ENCODE measurements at regions not wholly inside any gene's neighbourhood (a gene's known extent, or its start where the extent isn't known, plus 50 kb on each side); places are given as distances from the start of the nearest gene placed in this dataset.

DNA sequence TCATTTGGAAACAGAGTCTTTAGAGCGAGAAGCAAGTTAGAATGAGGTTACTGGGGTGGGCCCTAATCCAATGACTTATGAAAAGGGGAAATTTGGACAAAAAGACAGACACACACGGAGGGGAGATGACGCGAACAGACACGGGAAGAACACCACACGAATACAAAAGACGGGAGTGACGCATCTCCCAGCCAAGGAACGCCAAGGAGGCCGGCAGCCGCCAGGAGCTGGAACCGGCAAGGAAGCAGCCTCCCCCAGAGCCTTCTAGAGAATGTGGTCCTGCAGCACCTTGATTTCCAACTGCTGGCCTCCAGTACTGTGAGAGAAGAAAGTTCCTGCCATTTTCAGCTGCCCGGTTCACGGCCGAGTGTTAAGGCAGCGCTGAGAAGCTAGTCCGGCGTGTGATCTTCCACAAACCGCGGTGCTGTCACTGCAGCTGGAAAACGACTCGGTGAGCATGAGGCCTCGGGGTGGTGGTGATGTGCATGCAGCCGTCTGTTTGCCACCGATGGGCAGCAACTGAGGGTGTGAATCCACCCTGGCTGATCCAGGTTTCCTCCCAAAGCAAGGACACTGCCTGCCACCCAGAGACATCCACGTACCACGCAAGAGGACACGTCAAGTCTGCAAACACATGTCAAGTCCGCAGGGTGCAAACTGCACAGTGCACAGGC is 124.5 kb downstream of the NCOR2 start:
- H3K79me2 ChIP-seq (ENCODE audit: low read length): peaks cover 43% of the 10 kb centered on the region
- H3K9ac ChIP-seq (ENCODE audit: low read length): no peak overlapping the region
- DNase-seq: no peak
- no peak overlapping the region for H3K27ac ChIP-seq (ENCODE audit: low read length)
- no peak overlapping the region for H3K4me3 ChIP-seq (ENCODE audit: low read length)
- H3K36me3 ChIP-seq (replicated peaks; ENCODE audit: insufficient read depth, low read length): no peaks in the 10 kb centered on the region
- no peaks in the 10 kb centered on the region for H3K9me2 ChIP-seq (replicated peaks; ENCODE audit: insufficient read depth, low read length)
- no peaks in the 10 kb centered on the region for H4K20me1 ChIP-seq (ENCODE audit: insufficient read depth, low read length)
- H3K9me3 ChIP-seq (replicated peaks; ENCODE audit: insufficient read depth, low read length): no peaks in the 10 kb centered on the region
- TF ChIP-seq EZH2 (optimal IDR thresholded peaks at IDR 0.05; ENCODE audit: low read depth, low read length): no peak
- TF ChIP-seq, protein P1, sequence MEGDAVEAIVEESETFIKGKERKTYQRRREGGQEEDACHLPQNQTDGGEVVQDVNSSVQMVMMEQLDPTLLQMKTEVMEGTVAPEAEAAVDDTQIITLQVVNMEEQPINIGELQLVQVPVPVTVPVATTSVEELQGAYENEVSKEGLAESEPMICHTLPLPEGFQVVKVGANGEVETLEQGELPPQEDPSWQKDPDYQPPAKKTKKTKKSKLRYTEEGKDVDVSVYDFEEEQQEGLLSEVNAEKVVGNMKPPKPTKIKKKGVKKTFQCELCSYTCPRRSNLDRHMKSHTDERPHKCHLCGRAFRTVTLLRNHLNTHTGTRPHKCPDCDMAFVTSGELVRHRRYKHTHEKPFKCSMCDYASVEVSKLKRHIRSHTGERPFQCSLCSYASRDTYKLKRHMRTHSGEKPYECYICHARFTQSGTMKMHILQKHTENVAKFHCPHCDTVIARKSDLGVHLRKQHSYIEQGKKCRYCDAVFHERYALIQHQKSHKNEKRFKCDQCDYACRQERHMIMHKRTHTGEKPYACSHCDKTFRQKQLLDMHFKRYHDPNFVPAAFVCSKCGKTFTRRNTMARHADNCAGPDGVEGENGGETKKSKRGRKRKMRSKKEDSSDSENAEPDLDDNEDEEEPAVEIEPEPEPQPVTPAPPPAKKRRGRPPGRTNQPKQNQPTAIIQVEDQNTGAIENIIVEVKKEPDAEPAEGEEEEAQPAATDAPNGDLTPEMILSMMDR (IDR thresholded peaks at IDR 0.05; ENCODE audit: low read length): no peak
- no peak for TF ChIP-seq EZH2phosphoT487 (IDR thresholded peaks at IDR 0.05; ENCODE audit: low read length)
- H3K4me1 ChIP-seq (ENCODE audit: low read length): no peaks in the 10 kb centered on the region
- no peak overlapping the region for H3K4me2 ChIP-seq (ENCODE audit: low read depth, low read length)
- H3F3A ChIP-seq (ENCODE audit: insufficient read depth, low read length): no peaks in the 10 kb centered on the region
- H3K27me3 ChIP-seq (replicated peaks; ENCODE audit: insufficient read depth, low read length): no peaks in the 10 kb centered on the region
- no peak overlapping the region for H2AFZ ChIP-seq (ENCODE audit: low read length)

DNA sequence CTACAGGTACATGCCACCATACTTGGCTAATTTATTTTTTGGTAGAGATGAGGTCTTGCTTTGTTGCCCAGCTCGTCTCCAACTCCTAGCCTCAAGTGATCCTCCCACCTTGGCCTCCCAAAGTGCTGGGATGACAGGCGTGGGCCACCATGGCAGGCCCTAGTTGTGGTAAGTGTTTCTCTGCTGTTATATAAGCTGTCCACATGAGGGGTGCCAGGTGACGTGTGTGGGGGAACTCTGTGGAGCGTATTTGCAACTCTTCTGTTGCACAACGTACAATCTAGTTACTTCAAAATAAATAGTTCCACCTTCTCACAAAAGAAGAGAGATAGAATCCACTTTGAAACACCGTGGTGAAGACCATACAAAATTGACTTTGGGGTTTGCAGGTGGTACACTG is 125.1 kb downstream of the NCOR2 start:
- Histone ChIP-seq H3K79me2 (ENCODE audit: low read length) (peaks cover 39% of the 10 kb centered on the region), H3K9ac (ENCODE audit: low read length) (no peak overlapping the region), H3K27ac (ENCODE audit: low read length) (no peak overlapping the region), H3K9me3 (replicated peaks; ENCODE audit: insufficient read depth, low read length) (no peaks in the 10 kb centered on the region), H3K9me2 (replicated peaks; ENCODE audit: insufficient read depth, low read length) (no peaks in the 10 kb centered on the region), H3K4me1 (ENCODE audit: low read length) (no peaks in the 10 kb centered on the region), H2AFZ (ENCODE audit: low read length) (no peak overlapping the region), H3F3A (ENCODE audit: insufficient read depth, low read length) (no peaks in the 10 kb centered on the region), H3K36me3 (replicated peaks; ENCODE audit: insufficient read depth, low read length) (no peaks in the 10 kb centered on the region), H3K4me3 (ENCODE audit: low read length) (no peak overlapping the region), H3K27me3 (replicated peaks; ENCODE audit: insufficient read depth, low read length) (no peaks in the 10 kb centered on the region), H3K4me2 (ENCODE audit: low read depth, low read length) (no peak overlapping the region), H4K20me1 (ENCODE audit: insufficient read depth, low read length) (no peaks in the 10 kb centered on the region)
- TF ChIP-seq, protein P1 (IDR thresholded peaks at IDR 0.05; ENCODE audit: low read length): no peak
- TF ChIP-seq EZH2phosphoT487 (IDR thresholded peaks at IDR 0.05; ENCODE audit: low read length) (no peak), EZH2 (optimal IDR thresholded peaks at IDR 0.05; ENCODE audit: low read depth, low read length) (no peak)
- no peak for DNase-seq

DNA sequence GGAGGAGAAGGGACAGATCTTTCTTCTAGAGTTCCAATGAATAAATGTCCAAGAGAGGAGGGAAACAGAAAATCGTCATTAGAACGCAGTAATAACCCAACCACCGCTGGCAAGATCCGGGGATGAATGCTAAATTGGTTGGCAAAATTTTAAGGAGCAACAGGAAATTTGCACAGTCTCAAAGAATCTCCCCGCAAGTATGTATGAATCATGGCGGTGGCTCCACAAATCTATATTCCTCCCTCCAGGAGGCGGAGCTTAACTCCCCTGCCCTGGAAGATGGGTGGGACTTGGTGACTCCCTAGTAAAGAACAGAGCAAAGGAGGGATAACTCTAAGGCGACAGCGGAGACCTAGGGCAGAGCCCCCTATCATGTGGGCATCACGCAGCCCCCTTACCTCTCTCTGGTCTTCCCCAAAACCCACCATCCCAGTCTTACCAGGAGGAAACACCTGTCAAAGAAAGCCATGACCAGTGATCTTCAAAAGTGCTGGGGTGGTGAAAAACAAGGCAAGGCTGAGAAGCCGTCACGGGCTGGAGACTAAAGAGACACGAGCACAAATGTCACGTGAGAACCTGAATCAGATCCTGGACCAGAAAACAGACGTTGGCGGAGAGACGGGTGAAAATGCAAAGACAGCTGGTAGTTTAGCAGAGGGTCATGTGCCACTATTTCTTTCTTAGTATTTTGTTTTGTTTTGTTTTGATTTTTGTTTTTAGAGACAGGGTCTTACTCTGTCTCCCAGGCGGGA is 125.8 kb downstream of the NCOR2 start:
- Histone ChIP-seq H3K9me2 (replicated peaks; ENCODE audit: insufficient read depth, low read length) (no peaks in the 10 kb centered on the region), H3F3A (ENCODE audit: insufficient read depth, low read length) (no peaks in the 10 kb centered on the region), H3K79me2 (ENCODE audit: low read length) (peaks cover 36% of the 10 kb centered on the region), H3K4me1 (ENCODE audit: low read length) (no peaks in the 10 kb centered on the region), H3K27me3 (replicated peaks; ENCODE audit: insufficient read depth, low read length) (no peaks in the 10 kb centered on the region), H3K27ac (ENCODE audit: low read length) (no peak overlapping the region), H3K4me3 (ENCODE audit: low read length) (no peak overlapping the region), H4K20me1 (ENCODE audit: insufficient read depth, low read length) (no peaks in the 10 kb centered on the region), H2AFZ (ENCODE audit: low read length) (no peak overlapping the region), H3K36me3 (replicated peaks; ENCODE audit: insufficient read depth, low read length) (no peaks in the 10 kb centered on the region), H3K9ac (ENCODE audit: low read length) (no peak overlapping the region), H3K4me2 (ENCODE audit: low read depth, low read length) (no peak overlapping the region), H3K9me3 (replicated peaks; ENCODE audit: insufficient read depth, low read length) (no peaks in the 10 kb centered on the region)
- no peak for DNase-seq
- TF ChIP-seq, protein P1 (IDR thresholded peaks at IDR 0.05; ENCODE audit: low read length): no peak
- no peak for TF ChIP-seq EZH2phosphoT487 (IDR thresholded peaks at IDR 0.05; ENCODE audit: low read length)
- TF ChIP-seq EZH2 (optimal IDR thresholded peaks at IDR 0.05; ENCODE audit: low read depth, low read length): no peak
